Calu3 (cell line): ENCODE measurements at regions not wholly inside any gene's neighbourhood (a gene's known extent, or its start where the extent isn't known, plus 50 kb on each side); places are given as distances from the start of the nearest gene placed in this dataset.

Experiments
- BruUV-seq: library from RNA; stranded (reverse); fragments of 400-500 nt; replicated peaks from 2 replicates; lab custom pipeline; 2021; lab: Mats Ljungman, UMichigan
- CTCF ChIA-PET: fragments of 300-600 bp; sonication (Branson Sonifier 250); formaldehyde crosslinking; loops from one replicate; lab custom pipeline; 2022; ENCODE audit warnings: antibody characterized with exemption; lab: Charles Lee
- DNase-seq: peaks from one replicate; pipeline ENCODE4 v3.0.0; 2022
- H3K27ac Mint-ChIP-seq: one replicate; pipeline ENCODE4 v1.8.0; 2022; ENCODE audit warnings: mixed read lengths; ENCODE audit not compliant: unreplicated experiment
- H3K27me3 Mint-ChIP-seq: one replicate; pipeline ENCODE4 v1.8.0; 2022; ENCODE audit warnings: mixed read lengths; ENCODE audit not compliant: unreplicated experiment
- H3K36me3 Mint-ChIP-seq: one replicate; pipeline ENCODE4 v1.8.0; 2022; ENCODE audit warnings: mild to moderate bottlenecking, moderate library complexity, mixed read lengths; ENCODE audit not compliant: insufficient read depth, unreplicated experiment
- H3K4me1 Mint-ChIP-seq: one replicate; pipeline ENCODE4 v1.8.0; 2022; ENCODE audit warnings: mild to moderate bottlenecking, low read depth, mixed read lengths; ENCODE audit not compliant: unreplicated experiment
- H3K4me3 Mint-ChIP-seq: one replicate; pipeline ENCODE4 v1.8.0; 2022; ENCODE audit warnings: mild to moderate bottlenecking, low read depth, moderate library complexity, mixed read lengths; ENCODE audit not compliant: unreplicated experiment
- H3K9me3 Mint-ChIP-seq: one replicate; pipeline ENCODE4 v1.8.0; 2022; ENCODE audit warnings: low read depth, mixed read lengths; ENCODE audit not compliant: unreplicated experiment
- CTCF ChIP-seq: fragments of 200-600 bp; IDR thresholded peaks from one replicate; pipeline ENCODE4 v1.8.0; 2022; ENCODE audit warnings: antibody characterized with exemption; ENCODE audit not compliant: unreplicated experiment
- intact Hi-C: fragments of 100-400 bp; cut with micrococcal nuclease; formaldehyde crosslinking; loops from one replicate; pipeline ENCODE4 v1.10.0; 2022; ENCODE audit not compliant: unreplicated experiment

GRCh38 chr17:65408050-65408449, 153.4 kb downstream of the AXIN2 start:
- Mint-ChIP-seq H3K4me3 (no peak overlapping the region), H3K9me3 (peaks cover 2% of the 10 kb centered on the region), H3K27me3 (peaks cover 25% of the 10 kb centered on the region), H3K4me1 (no peaks in the 10 kb centered on the region), H3K36me3 (no peaks in the 10 kb centered on the region), H3K27ac (no peak overlapping the region)
- BruUV-seq, result no TSS peak
- intact Hi-C loops, result no loop called here
- CTCF ChIA-PET, result no interaction called here
- no peak for TF ChIP-seq CTCF
- DNase-seq, result no peak

GRCh38 chr17:65407017-65407416, 154.4 kb downstream of the AXIN2 start:
- Mint-ChIP-seq H3K9me3 (peaks cover 2% of the 10 kb centered on the region), H3K36me3 (no peaks in the 10 kb centered on the region), H3K4me1 (no peaks in the 10 kb centered on the region), H3K27me3 (peaks cover 16% of the 10 kb centered on the region), H3K27ac (no peak overlapping the region), H3K4me3 (no peak overlapping the region)
- CTCF ChIA-PET, result interaction anchor here (0.7 kb wide), 1 partner anchor 201 kb away, joined by 3 read pairs; no protein-coding TSS in a partner anchor
- no peak for DNase-seq
- no peak for TF ChIP-seq CTCF
- BruUV-seq, result no TSS peak
- intact Hi-C loops, result no loop called here

GRCh38 chr17:65406552-65406951, 154.9 kb downstream of the AXIN2 start:
- no peak for DNase-seq
- Mint-ChIP-seq H3K4me3 (no peak overlapping the region), H3K27ac (no peak overlapping the region), H3K36me3 (no peaks in the 10 kb centered on the region), H3K4me1 (no peaks in the 10 kb centered on the region), H3K27me3 (peaks cover 14% of the 10 kb centered on the region), H3K9me3 (peaks cover 2% of the 10 kb centered on the region)
- no peak for TF ChIP-seq CTCF
- intact Hi-C loops, result no loop called here
- BruUV-seq, result no TSS peak
- CTCF ChIA-PET, result interaction anchor here (0.7 kb wide), 1 partner anchor 202 kb away, joined by 3 read pairs; no protein-coding TSS in a partner anchor

GRCh38 chr17:65405563-65405962, 155.9 kb downstream of the AXIN2 start:
- DNase-seq, result no peak
- no TSS peak for BruUV-seq
- Mint-ChIP-seq H3K27me3 (peaks cover 24% of the 10 kb centered on the region), H3K4me3 (no peak overlapping the region), H3K36me3 (no peaks in the 10 kb centered on the region), H3K9me3 (no peaks in the 10 kb centered on the region), H3K27ac (no peak overlapping the region), H3K4me1 (no peaks in the 10 kb centered on the region)
- intact Hi-C loops, result no loop called here
- no peak for TF ChIP-seq CTCF
- CTCF ChIA-PET, result no interaction called here
